SJSA1 (cell line): ENCODE measurements at regions not wholly inside any gene's neighbourhood (a gene's known extent, or its start where the extent isn't known, plus 50 kb on each side); places are given as distances from the start of the nearest gene placed in this dataset.

Experiments used
- DNase-seq, 2 experiments: peaks; one replicate each; pipeline ENCODE4 v3.0.0-alpha.2; 2015 to 2020; ENCODE audit warnings: low spot score in 2 of 2, low read depth in 1 of 2
- H3K27ac ChIP-seq: fragments of 250-450 bp; sonication (Bioruptor Pico); 2 replicates; pipeline ENCODE4 v1.5.1; 2020; ENCODE audit warnings: mild to moderate bottlenecking, moderate library complexity
- H3K27me3 ChIP-seq: fragments of 250-450 bp; sonication (Bioruptor Pico); replicated peaks from 2 replicates; pipeline ENCODE4 v1.5.1; 2020; ENCODE audit warnings: mild to moderate bottlenecking, moderate library complexity
- H3K36me3 ChIP-seq: fragments of 250-450 bp; sonication (Bioruptor Pico); 2 replicates; pipeline ENCODE4 v1.5.1; 2020; ENCODE audit warnings: mild to moderate bottlenecking
- H3K4me1 ChIP-seq: fragments of 250-450 bp; sonication (Bioruptor Pico); replicated peaks from 2 replicates; pipeline ENCODE4 v1.6.1; 2021; ENCODE audit warnings: mild to moderate bottlenecking
- H3K4me3 ChIP-seq: fragments of 250-450 bp; sonication (Bioruptor Pico); 2 replicates; pipeline ENCODE4 v1.5.1; 2020; ENCODE audit warnings: mild to moderate bottlenecking
- H3K9me3 ChIP-seq: fragments of 250-450 bp; sonication (Bioruptor Pico); replicated peaks from 2 replicates; pipeline ENCODE4 v1.5.1; 2020; ENCODE audit warnings: mild to moderate bottlenecking

GRCh38 chr4:143273160-143273917, 63.3 kb upstream of the GAB1 start:
- H3K9me3 ChIP-seq, result no peaks in the 10 kb centered on the region
- no peak for DNase-seq
- no peaks in the 10 kb centered on the region for H3K4me1 ChIP-seq
- no peak overlapping the region for H3K27ac ChIP-seq
- H3K4me3 ChIP-seq, result no peak overlapping the region
- H3K27me3 ChIP-seq, result no peaks in the 10 kb centered on the region
- H3K36me3 ChIP-seq, result no peaks in the 10 kb centered on the region

GRCh38 chr4:143280861-143281260, 55.8 kb upstream of the GAB1 start:
- Histone ChIP-seq H3K36me3 (no peaks in the 10 kb centered on the region), H3K4me3 (no peak overlapping the region), H3K27me3 (no peaks in the 10 kb centered on the region), H3K4me1 (peaks cover 10% of the 10 kb centered on the region), H3K27ac (no peak overlapping the region), H3K9me3 (0 out of 2 replicates have a peak, but pooled peaks cover 2% of the 10 kb centered on the region)
- DNase-seq, result no peak

GRCh38 chr4:143281507-143282190, 55.0 kb upstream of the GAB1 start:
- H3K27ac ChIP-seq, result no peak overlapping the region
- 0 out of 2 replicates have a peak, but pooled peaks cover 2% of the 10 kb centered on the region for H3K9me3 ChIP-seq
- no peaks in the 10 kb centered on the region for H3K27me3 ChIP-seq
- H3K4me1 ChIP-seq, result peaks cover 10% of the 10 kb centered on the region
- no peaks in the 10 kb centered on the region for H3K36me3 ChIP-seq
- no peak overlapping the region for H3K4me3 ChIP-seq
- DNase-seq, result peak in 1 of 2 experiments; percentile 53

GRCh38 chr4:143282211-143282707, 54.4 kb upstream of the GAB1 start:
- H3K27ac ChIP-seq, result no peak overlapping the region
- H3K9me3 ChIP-seq, result 0 out of 2 replicates have a peak, but pooled peaks cover 2% of the 10 kb centered on the region
- peaks cover 10% of the 10 kb centered on the region for H3K4me1 ChIP-seq
- no peak overlapping the region for H3K4me3 ChIP-seq
- no peaks in the 10 kb centered on the region for H3K36me3 ChIP-seq
- DNase-seq, result no peak
- H3K27me3 ChIP-seq, result no peaks in the 10 kb centered on the region

GRCh38 chr4:143285696-143286437, 50.8 kb upstream of the GAB1 start:
- DNase-seq, result no peak
- Histone ChIP-seq H3K9me3 (0 out of 2 replicates have a peak, but pooled peaks cover 2% of the 10 kb centered on the region), H3K27me3 (no peaks in the 10 kb centered on the region; the same call in 1 of the 2 replicates), H3K27ac (no peak overlapping the region), H3K4me3 (no peak overlapping the region), H3K4me1 (peaks cover 10% of the 10 kb centered on the region), H3K36me3 (no peaks in the 10 kb centered on the region)

- Histone ChIP-seq H3K36me3 (no peaks in the 10 kb centered on the region), H3K9me3 (0 out of 2 replicates have a peak, but pooled peaks cover 2% of the 10 kb centered on the region), H3K4me3 (no peak overlapping the region), H3K27me3 (no peaks in the 10 kb centered on the region; the same call in 1 of the 2 replicates), H3K27ac (no peak overlapping the region), H3K4me1 (peaks cover 4% of the 10 kb centered on the region)
- no peak for DNase-seq
These were observed 49.7 kb upstream of the GAB1 start for GRCh38 chr4:143286701-143287571.
